Mucosa of gallbladder (tissue), 1 donor: ENCODE measurements at regions not wholly inside any gene's neighbourhood (a gene's known extent, or its start where the extent isn't known, plus 50 kb on each side); places are given as distances from the start of the nearest gene placed in this dataset.

ENCODE experiments used
- DNase-seq: peaks from one replicate; pipeline ENCODE4 v3.0.0-alpha.2; 2020; ENCODE audit warnings: low spot score
- donor health status: DM: no; HTN: no; CAD: no.

DNA sequence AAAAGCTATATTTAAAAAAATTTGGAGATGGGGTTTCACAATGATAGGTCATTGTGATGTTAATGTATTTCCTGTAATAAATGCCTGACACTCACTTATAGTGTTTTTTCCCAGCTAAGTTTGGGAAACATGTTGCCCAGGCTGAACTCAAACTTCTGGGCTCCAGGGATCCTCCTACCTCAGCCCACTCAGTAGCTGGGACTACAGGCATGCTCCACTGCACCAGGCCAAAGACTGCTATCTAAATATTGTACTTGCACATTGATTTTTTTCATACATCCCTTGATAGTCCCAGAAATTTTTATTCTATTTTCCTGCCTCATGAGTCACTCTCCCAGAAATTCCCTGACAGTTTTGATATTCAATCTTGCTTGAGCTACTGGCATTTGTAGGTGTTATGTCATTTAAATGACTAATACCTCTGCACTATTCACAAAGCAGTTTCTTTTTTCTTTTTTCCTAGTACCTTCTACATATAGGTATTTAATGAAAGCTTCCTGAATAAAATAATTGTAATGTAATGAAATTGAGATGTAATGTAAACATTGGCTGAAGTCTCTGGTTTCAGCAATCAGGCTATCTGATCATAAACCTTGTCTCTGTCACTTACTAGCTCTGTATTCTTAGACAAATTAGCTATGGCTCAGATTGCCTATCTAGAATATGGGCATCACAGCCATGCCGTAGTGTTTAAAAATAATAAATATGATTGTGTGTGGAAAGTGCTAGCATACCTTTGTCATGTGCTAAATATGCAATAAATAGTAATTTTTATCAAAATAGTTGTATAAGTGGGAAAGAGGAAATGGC, 1973.0 kb upstream of the AGA start:
- DNase-seq = no peak

DNA sequence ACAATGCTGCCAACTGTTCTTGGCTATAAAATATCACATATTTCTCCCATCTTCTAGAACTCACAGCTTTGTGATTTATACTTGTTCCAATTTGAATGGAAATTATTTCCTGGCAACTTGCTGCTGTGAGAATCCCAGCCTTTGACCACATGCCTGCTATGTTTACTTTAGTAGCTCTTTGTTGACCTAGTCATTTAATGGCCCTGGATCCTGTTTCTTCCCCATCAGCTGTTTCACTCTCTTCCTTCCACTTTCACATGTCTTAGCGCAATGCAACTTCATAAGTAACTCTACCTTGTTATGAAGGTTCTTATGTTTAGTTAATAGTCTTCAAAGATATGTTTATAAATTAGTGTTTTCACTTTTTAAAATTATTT, 1973.6 kb upstream of the AGA start:
- DNase-seq = no peak

DNA sequence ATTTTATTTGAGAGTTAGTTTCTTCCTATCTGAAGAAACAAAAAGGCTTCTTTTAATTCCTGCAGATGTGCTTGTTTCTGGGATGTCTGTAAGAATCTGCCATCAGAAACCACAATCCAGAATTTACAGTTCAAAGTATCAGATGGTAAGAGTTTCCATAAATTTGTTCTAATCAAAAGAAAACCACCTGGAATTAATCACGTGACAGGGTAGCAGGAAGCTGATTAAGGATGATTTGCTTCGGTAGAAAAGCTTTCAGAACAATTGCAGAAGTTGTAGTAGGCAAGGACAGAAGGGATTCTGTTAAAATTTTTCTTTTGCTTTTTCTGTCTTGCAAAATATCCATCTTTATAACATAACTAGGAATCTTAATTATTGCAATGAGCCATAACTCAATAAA, 1975.1 kb upstream of the AGA start:
- DNase-seq = no peak

DNA sequence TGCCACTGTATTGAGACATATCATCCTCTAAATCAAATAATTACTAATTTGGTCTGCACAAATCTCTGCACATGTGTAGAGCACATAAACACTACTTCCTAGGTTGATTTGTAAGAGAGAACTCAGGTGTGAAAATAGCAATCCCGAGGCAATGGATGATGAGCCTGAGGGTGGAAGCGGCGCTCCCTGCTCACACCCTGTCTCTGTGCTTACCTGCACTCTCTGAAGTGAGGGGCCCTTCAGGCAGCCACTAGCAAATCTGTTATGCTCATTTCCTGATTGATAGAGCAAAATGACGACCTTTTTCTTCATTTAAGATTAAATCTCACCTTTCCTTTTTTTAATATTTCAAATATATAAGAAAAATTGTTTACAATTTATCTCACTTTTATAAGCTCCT, 1995.7 kb upstream of the AGA start:
- DNase-seq = no peak

DNA sequence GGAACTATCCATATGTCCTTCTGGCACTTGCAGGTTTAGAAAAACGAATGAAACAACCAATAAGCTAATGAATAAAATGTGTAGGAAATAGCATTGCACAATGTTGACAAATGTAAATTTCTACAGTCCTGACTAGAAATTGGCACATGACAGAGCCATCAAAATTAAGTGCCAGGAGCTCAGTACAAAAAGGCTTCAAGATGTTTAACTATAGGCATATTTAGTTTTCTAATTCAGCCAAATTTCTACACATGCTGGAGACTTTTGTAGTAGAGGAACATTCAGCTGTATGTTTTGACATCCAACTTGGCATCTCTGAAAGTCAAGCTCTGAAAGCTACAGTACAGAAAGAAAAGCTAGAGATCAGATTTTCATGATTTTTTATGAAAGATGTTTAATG, 1999.4 kb upstream of the AGA start:
- DNase-seq = no peak

DNA sequence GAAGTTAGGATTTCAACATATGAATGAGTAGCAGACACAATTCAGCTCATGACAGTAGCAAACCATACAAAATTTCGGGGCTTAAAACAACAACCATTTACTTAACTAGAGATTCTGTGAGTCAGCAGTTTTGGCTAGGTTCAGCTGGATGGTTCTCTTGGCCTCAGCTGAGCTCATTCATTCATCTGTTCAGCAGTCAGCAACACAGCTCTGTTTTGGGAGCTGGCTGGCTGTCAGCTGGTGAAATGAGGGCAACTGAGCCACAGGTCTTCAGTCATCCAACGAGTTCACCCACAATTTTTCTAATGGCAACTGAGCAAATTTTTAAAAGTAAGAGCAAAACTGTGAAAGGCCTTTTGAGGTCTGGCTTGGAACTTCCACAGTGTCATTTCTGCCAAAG, 2005.1 kb upstream of the AGA start:
- no peak for DNase-seq

DNA sequence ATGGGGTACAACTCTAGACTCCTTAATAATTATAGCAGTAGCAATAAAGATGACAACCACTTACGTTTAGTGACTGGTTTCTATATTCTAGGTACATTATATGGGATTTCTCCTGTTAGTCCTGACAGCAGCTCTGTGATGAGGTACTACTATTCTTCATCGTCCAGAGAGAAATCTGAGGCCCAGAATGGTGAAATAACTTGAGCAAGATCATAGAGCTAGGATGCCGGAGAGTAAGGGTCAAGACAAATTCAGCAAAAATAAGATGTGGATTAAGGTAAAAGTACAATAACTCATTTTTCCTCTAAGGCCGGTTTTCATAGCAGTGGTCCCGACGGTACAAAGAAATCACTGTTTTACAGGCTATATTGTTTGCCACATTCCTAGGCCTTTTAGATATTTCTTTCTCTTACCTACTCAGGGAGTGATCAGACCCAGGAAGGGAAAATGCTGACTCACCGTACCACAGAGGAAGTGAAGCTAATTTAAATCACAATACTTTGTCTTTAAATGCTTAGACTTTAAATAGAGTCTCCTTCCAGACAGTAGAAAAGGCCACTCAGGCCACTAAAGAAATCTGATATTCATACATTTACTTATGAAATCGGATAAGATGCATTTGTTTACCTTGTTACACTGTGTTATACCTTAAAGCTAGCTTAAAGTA, 2023.0 kb upstream of the AGA start:
- no peak for DNase-seq

DNA sequence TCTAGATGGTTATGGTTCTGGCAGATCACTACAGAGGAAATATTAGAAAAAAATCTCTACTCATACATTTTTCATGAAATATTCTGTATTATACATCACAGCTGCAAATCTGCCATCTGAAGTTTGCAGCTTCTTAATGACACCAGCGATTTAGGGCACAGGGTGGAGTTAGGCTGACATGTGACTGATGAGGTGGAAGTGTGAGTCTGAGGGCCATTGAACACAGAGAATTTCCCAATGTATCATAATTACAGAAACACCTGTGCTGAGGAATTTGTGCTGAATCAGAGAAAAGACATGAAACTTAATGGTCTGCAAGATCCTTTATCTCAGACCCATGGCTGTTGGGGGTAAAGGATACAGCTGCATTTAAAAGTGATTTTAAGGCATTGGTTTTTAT, 2025.6 kb upstream of the AGA start:
- no peak for DNase-seq

DNA sequence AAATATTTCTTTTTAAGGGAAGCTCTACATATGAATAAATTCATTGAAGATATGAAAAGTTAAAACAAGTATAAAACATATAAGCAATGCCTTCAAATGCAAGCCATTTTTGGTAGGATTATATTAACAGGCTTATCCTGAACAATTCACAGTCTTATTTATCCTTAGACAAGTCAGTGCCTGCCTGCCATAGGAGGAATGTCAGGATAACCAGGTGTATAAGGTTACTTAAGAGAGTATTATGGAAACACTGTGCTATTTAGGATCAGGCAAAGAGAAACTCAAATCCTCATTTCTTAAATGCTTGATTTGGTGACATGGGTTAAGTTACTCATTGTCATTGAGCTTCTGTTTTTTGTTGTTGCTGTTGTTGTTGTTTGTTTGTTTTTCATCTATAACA, 2029.9 kb upstream of the AGA start:
- DNase-seq = no peak

DNA sequence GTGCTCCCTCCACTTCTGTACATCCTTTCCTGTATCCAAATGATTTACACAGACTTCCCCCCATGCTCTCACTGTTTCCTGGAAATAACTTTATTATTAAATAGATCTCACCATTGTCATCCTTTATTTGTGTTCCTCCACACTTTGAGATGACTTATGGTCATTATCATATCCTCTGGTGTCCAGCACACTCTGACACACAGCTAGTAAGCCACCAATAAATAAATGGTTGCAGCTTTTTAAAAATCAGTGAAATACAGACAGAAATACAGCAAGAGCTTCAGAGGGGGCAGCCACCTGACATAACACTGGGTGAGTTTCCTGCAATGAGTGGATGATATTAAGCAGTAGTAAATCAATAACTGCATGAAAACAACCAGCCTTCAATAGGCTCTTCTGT, 2036.4 kb upstream of the AGA start:
- DNase-seq = no peak

DNA sequence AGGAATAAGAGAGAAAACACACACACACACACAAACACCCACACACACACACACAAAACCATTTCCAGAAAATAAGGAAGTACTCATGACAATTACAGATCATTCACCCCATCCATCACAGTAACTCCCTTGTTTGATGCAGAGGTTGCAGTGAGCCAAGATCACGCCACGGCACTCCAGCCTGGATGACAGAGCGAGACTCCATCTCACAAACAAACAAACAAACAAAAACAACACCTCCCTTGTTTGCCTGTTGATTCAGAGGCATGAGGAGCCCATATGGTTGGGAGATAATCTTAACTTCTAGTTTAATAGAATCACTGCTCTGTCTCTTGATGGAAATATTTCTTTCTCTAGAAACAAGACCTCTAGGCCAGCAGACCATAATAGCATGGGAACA, 2043.5 kb upstream of the AGA start:
- DNase-seq = no peak

DNA sequence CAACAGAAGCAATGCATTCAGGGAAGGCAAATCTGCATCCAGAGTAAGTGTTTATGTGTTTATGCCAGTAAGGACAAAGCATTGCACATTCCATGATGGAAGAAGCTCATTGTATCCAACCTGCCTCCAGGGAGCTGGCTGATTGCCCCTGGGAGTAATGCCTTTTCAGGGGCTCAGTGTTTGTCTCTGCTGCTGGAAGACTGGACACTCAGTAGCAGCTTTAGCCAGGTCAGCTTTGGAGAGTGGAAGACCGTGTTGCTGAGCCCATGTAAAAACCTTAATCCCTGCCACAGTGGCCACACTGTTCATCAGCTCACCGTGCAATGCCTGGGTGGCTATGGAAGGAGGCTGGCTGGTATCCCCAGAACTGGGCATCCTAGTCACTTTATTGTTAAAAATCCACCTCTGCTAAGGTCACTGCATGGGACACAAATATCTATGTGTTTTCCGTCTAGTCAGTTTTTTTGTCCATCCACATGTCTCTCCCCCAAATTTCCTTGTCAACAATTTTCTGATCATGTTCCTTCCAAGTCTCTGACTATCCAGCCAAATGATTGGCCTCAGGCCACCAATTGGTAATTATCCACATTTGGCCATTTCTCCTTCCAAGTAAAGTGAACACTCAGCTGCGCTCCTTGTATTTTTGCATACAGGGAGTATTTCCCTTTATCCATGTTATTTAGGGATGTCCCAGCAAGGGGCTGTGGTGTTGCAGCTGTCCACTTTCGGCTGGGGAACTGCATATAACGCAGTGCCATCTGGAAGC, 2044.5 kb upstream of the AGA start:
- DNase-seq = no peak

DNA sequence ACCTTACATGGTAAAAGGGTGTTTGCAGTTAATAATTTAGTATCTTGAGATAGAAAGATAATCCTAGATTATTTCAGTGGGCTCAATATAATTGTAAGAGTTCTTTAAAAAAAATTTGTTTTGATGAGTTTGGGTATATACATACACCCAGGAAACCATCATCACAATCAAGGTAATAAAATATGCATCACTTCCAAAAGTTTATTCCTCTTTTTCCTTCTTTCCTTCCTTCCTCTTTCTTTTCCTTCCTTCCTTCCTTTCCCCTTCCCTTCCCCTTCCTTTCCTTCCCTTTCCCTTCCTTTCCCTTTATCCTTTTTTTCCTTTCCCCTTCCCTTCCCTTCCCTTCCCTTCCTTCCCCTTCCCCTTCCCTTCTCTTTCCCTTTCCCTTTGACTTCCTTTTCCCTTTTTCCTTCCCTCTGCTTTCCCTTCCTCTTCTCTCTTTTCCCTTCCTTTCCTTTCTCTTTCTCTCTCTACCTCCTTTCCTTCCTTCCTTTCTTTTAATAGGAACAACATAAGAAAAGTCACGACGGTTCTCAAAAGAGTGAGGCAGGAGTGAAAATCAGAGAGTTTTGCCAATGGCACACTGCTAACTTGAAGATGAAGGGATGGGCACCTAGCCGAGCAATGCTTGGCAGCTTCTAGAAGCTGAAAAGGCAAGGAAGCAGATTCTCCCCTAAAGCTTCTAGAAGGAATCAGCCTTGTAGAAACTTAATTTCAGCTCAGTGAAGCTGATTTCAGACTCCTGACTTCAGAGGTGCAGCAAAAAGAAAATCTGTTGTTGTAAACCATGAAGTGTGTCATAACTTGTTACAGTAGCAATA, 2050.2 kb upstream of the AGA start:
- DNase-seq = no peak

DNA sequence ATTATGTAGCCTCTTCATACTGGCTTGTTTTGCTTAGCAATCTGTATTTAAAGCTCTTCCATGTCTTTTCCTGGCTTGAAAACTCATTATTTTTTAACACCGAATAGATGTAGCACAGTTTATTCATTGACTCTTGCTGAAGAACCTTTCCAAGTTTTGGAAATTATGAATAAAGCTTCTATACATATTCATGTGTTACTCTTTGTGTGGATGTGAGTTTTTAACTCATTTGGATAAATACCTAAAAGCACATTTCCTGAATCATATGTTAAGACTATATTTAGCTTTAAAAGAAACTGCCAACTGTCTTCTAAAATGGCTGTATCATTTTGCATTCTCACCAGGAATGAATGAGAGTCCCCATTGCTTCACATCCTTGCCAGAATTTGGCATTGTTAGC, 2061.7 kb upstream of the AGA start:
- no peak for DNase-seq

DNA sequence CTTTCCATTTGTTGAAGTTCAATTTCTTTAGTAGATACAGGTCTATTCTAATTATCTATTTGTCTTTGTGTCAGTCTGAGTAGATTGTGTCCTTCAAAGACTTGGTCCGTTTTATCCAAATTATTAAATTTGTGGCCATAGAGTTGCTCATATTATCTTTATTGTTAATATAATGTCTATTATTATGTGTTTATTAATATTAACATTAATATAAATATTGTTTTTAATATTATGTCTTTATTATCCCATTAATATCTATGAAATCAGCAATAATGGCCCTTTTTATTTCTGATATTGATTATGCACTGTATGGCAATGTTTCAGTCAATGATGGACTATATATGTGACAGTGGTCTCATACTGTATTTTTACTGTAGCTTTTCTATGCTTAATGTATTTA, 2067.3 kb upstream of the AGA start:
- no peak for DNase-seq

DNA sequence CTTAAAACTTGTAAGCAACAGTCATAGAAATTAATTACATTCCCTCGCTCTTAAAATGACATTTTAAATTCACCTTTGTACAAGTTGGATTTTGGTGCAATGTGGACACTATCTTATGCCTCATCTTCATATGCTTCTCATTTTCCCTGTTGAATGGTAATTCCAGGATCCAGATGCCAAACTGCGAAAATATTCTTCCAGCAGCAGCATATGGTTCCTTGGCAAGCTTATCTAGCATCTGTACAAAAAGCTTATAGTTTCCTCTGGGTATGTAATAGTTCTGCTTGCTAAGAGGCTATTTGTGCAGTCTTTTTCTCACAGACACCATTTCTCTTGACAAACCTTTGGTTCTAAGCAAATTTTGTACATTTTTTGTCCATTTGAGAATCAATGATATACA, 2079.7 kb upstream of the AGA start:
- DNase-seq = no peak

DNA sequence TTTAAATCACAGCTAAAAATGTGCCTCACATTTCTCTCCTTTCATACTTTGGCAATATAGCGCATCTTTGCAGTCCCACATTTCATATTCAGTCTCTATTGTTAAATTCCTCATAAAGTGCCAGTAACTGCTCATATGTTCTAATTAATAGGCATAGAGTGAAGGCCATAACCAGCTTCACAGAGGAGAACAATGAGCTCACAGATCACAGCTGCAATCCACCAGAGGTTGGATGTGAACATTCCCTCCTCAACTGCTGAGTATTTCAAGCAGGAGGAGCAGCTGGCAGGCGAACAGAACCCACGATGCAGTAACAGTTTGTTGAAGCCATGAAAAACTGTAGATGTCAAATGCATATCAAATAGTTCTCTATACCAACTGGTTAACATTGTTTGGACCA, 2088.7 kb upstream of the AGA start:
- DNase-seq = no peak

DNA sequence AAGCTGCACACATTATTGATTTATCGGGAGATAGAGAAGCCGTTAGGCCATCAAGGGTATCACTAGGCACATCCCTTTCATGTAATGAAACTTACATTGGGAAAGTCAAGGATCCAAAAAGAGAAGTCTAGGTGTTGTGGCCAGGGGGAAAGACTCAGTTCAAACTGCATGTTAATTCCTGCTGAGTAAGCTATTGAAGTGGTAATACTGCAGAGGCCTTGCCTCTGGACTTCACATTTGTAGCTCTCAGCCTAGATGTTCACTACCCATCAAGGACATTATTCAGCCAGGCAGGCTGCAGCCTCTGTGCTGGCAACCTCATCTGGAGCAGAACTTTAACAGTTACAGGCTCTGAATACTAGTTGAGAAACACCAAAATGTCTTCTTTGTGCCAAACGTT, 2094.5 kb upstream of the AGA start:
- DNase-seq = no peak

DNA sequence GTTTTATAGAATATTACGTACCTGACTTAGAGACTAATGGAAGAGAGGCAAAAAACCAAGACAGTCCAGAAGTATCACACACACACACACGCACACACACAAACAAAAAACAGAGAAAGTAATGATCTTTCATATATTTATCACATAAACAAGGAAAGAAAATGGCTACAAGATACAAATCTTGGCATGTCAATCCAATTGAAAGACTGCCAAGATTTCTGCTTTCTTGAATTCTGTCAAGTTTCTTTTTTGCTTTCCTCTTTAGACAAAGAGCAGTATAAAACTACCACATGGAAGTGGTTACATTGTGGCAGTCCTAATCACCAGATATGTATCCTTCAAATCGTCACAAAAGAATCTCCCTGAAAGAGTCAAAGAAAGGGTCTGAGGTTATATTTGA, 2097.4 kb upstream of the AGA start:
- DNase-seq = no peak

DNA sequence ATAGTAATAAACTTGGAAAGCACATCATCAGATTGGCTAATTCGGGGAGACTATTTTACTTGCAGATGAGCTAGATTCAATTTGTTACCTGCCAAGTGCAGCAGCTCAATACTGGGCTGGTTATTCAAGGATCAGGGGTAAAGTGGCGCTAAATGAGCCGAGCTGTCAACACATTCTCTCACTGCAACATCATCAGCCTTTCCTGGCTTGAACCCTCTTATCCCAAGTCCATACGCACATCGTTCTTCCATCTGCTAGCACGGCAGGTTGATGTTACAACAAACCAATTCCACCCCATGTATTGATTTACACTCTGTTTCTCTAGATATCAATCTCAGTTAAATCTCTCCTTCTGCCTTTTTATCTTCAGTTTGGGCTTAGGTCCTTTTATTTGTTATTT, 2101.5 kb upstream of the AGA start:
- DNase-seq = no peak

DNA sequence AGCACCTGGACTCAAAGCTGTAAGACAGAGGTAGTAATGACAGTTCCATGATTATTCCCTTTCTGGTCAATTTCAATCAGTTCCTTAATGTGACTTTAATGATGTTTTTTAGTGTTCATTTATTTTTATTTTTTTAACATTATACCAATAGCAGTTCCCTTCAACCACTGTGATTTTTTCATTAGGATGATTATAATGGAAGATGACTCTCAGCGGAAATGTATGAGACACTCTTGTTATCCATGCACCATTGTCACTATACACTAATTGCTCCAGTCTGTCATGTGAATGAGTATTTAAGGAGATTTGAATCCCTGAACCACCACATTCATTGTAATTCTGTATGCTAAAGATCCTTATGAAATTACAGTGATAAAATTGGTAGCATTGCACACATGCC, 2102.3 kb upstream of the AGA start:
- no peak for DNase-seq

DNA sequence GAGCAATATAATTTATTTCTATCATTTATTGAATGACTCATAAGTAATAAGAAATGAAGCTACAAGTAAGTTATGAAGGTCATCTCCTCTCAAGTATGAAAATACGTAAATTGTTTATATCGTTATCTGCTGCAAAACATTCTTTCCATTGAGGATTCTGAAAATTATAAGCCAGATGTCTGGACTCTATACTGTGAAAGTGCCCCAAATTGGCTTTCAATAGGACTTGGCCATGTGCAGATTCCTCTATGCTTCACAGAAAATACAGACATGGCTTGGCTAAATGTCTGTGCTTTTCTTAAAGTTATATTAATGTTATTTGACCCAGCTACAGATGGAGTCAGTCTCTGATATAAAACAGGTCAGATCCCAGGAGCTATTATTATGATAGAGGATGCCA, 2109.9 kb upstream of the AGA start:
- DNase-seq = no peak
